ENCODE measurements at regions not wholly inside any gene's neighbourhood (a gene's known extent, or its start where the extent isn't known, plus 50 kb on each side); places are given as distances from the start of the nearest gene placed in this dataset.

DNA sequence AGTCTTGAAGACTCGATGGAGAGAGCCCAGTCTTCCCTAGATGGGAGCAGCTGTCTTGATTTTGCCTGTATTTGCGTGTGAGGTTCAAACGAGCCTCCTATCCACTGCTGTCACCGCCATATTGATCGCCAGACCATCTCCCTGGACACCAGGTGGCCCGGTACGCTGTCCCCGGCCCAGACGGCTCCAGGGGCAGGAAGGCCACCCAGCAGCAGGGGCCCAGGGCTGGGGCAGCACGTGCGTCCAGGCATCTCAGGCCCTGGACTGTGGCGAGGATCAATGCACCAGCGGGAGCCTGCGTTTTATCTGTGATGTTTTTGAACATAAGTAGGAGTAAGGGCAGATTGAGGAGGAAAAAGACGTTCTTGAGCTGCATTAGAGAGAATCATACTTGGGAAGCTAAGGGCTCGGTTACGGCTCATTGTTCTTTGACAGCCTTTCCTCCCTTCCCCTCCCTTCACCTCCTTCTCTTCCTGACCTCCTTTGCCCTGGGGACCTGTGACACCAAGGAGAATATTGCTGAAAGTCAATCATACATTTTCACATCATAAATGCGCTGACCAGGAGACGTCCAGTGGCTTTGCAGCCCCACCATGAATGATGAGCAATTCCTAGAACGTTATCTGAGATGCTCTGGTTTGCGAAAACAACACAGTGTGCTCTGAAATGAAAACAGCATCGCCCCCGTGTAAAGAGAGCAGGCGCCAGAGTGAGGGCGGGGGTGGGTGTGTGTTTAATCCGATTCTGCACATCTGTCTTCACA, 711.2 kb upstream of the SALL3 start:
- Histone ChIP-seq H3K9me1 (ENCODE audit: control insufficient read depth, extremely low read depth, insufficient read depth, low read length) (no peaks in the 10 kb centered on the region), H3K27ac (ENCODE audit: control insufficient read depth, insufficient read depth, low read length) (no peak overlapping the region), H4K20me1 (ENCODE audit: control insufficient read depth, extremely low read depth, insufficient read depth, low read length) (no peaks in the 10 kb centered on the region), H3K4me2 (ENCODE audit: control insufficient read depth, extremely low read depth, insufficient read depth, low read depth, low read length) (no peak overlapping the region), H3K4me3 (ENCODE audit: control insufficient read depth in 2 of 3, extremely low read depth in 1 of 3, insufficient read depth in 2 of 3, low read depth in 1 of 3, low read length in 3 of 3) (no peak overlapping the region), H3K79me2 (ENCODE audit: control insufficient read depth, insufficient read depth, low read length) (no peaks in the 10 kb centered on the region), H3K36me3 (ENCODE audit: control insufficient read depth in 2 of 2, extremely low read depth in 1 of 2, insufficient read depth in 2 of 2, low read length in 2 of 2) (no peaks in the 10 kb centered on the region), H2AFZ (ENCODE audit: control insufficient read depth, low read length) (no peak overlapping the region), H3K9me3 (ENCODE audit: control insufficient read depth, low read depth, low read length) (peaks cover 4% of the 10 kb centered on the region), H3K9ac (ENCODE audit: control insufficient read depth, extremely low read depth, insufficient read depth, low read length) (no peak overlapping the region), H3K27me3 (ENCODE audit: control insufficient read depth, extremely low read depth, insufficient read depth, low read length) (no peaks in the 10 kb centered on the region), H3K4me1 (ENCODE audit: control insufficient read depth, extremely low read depth, insufficient read depth, low read length) (no peaks in the 10 kb centered on the region)
- DNase-seq (ENCODE audit: low read depth, low spot score) (no peak), FAIRE-seq (no peak)
- TF ChIP-seq CTCF (optimal IDR thresholded peaks at IDR 0.05 in 1 of 3, IDR thresholded peaks at IDR 0.05 in 1 of 3, conservative IDR thresholded peaks at IDR 0.05 in 1 of 3; ENCODE audit: extremely low read depth in 1 of 3, insufficient read depth in 2 of 3, low read length in 3 of 3) = no peak
- no peak for TF ChIP-seq EZH2 (IDR thresholded peaks at IDR 0.05; ENCODE audit: low read length)
- dilution Hi-C loops (cut with MboI; ENCODE audit: extremely low pct_ligation_motif_present, low sequenced_read_pairs) = no loop called here

GRCh38 chr18:78271790-78272189, 707.8 kb upstream of the SALL3 start:
- Histone ChIP-seq H3K27ac (ENCODE audit: control insufficient read depth, insufficient read depth, low read length) (no peak overlapping the region), H4K20me1 (ENCODE audit: control insufficient read depth, extremely low read depth, insufficient read depth, low read length) (no peaks in the 10 kb centered on the region), H3K9me3 (ENCODE audit: control insufficient read depth, low read depth, low read length) (peaks cover 4% of the 10 kb centered on the region), H3K9ac (ENCODE audit: control insufficient read depth, extremely low read depth, insufficient read depth, low read length) (no peak overlapping the region), H2AFZ (ENCODE audit: control insufficient read depth, low read length) (no peak overlapping the region), H3K79me2 (ENCODE audit: control insufficient read depth, insufficient read depth, low read length) (no peaks in the 10 kb centered on the region), H3K4me2 (ENCODE audit: control insufficient read depth, extremely low read depth, insufficient read depth, low read depth, low read length) (no peak overlapping the region), H3K4me1 (ENCODE audit: control insufficient read depth, extremely low read depth, insufficient read depth, low read length) (no peaks in the 10 kb centered on the region), H3K4me3 (ENCODE audit: control insufficient read depth in 2 of 3, extremely low read depth in 1 of 3, insufficient read depth in 2 of 3, low read depth in 1 of 3, low read length in 3 of 3) (no peak overlapping the region), H3K27me3 (ENCODE audit: control insufficient read depth, extremely low read depth, insufficient read depth, low read length) (no peaks in the 10 kb centered on the region), H3K9me1 (ENCODE audit: control insufficient read depth, extremely low read depth, insufficient read depth, low read length) (no peaks in the 10 kb centered on the region), H3K36me3 (ENCODE audit: control insufficient read depth in 2 of 2, extremely low read depth in 1 of 2, insufficient read depth in 2 of 2, low read length in 2 of 2) (no peaks in the 10 kb centered on the region)
- dilution Hi-C loops (cut with MboI; ENCODE audit: extremely low pct_ligation_motif_present, low sequenced_read_pairs) = no loop called here
- TF ChIP-seq CTCF (optimal IDR thresholded peaks at IDR 0.05 in 1 of 3, IDR thresholded peaks at IDR 0.05 in 1 of 3, conservative IDR thresholded peaks at IDR 0.05 in 1 of 3; ENCODE audit: extremely low read depth in 1 of 3, insufficient read depth in 2 of 3, low read length in 3 of 3) = no peak
- no peak for TF ChIP-seq EZH2 (IDR thresholded peaks at IDR 0.05; ENCODE audit: low read length)
- no peak for DNase-seq (ENCODE audit: low read depth, low spot score)
- no peak for FAIRE-seq

Data from keratinocyte (primary cell).